Prostate gland (tissue), 2 donors: ENCODE measurements at regions not wholly inside any gene's neighbourhood (a gene's known extent, or its start where the extent isn't known, plus 50 kb on each side); places are given as distances from the start of the nearest gene placed in this dataset.

Experiments
- CTCF ChIP-seq, 4 experiments: fragments of 200-600 bp in 2 of 4; fragments of 450-650 bp in 2 of 4; sonication (generic) in 2 of 4; IDR thresholded peaks; 1 replicate in 3 of 4; 2 replicates in 1 of 4; pipeline ENCODE4 v1.5.1; 2016 to 2019; ENCODE audit warnings: antibody characterized with exemption in 4 of 4, mild to moderate bottlenecking in 2 of 4, moderate library complexity in 2 of 4
- POLR2A ChIP-seq: fragments of 450-650 bp; IDR thresholded peaks from one replicate; pipeline ENCODE4 v1.6.1; 2016; ENCODE audit warnings: antibody characterized with exemption, mild to moderate bottlenecking
- POLR2AphosphoS5 ChIP-seq: sonication (generic); formaldehyde crosslinking; IDR thresholded peaks from one replicate; pipeline ENCODE4 v1.6.1; 2017; ENCODE audit warnings: antibody characterized with exemption

DNA sequence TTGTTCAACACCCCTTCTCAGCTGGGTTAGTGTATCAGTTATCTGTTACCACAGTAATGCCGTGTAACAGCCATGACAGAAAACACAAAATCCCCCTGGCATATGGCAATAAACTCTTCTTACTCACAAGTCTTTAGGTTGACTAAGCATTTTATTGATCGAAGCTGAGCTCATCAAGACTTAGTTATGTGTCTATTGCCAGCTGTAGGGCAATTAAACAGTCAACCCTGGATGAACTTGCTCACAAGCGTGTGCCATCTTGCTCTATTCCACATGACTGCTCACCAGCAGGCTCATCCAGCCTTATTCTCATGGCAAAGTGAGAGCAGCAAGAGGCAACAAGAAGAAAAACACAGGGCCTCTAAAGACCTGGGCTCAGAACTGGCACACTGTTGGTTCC lies 333.8 kb upstream of the PTBP2 start:
- TF ChIP-seq CTCF (IDR thresholded peaks at IDR 0.05) (no peak), POLR2A (no peak), POLR2AphosphoS5 (no peak)
